Stomach (tissue), 4 donors: ENCODE measurements at regions not wholly inside any gene's neighbourhood (a gene's known extent, or its start where the extent isn't known, plus 50 kb on each side); places are given as distances from the start of the nearest gene placed in this dataset.

Experiments
- EP300 ChIP-seq: sonication (generic); formaldehyde crosslinking; IDR thresholded peaks from one replicate; pipeline ENCODE4 v1.6.1; 2017; ENCODE audit warnings: antibody characterized with exemption
- POLR2AphosphoS5 ChIP-seq, 3 donors: sonication (generic); formaldehyde crosslinking; IDR thresholded peaks; one replicate each; pipeline ENCODE4 v1.6.1; 2016; ENCODE audit warnings: antibody characterized with exemption in 3 of 3
- TF ChIP-seq, protein P1 (sequence below), 7 experiments: fragments of 450-650 bp in 4 of 7; fragments of 200-600 bp in 3 of 7; sonication (generic) in 3 of 7; IDR thresholded peaks; one replicate each; pipeline ENCODE4 v1.5.1; 2016 to 2019; ENCODE audit warnings: antibody characterized with exemption in 7 of 7, control low read depth in 2 of 7, mild to moderate bottlenecking in 1 of 7

DNA sequence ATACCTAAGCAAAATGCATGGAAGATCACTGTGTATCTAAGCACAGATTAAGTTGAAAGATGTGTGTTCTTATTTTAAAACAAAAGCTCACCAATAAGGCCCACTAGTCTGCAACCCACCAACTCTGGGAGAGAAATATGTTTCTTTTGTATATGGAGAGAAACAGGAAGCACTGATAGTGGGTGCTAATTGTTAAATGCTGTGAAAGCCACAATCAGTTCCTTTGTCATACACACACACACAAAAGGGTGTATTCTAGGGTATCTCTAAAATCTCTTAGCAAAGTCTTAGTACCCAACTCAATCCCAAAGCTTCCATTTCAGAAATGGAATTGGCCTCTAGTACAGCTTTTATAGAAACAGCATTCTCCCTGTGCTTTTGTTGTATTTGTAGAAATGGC lies 272.7 kb upstream of the FLRT2 start:
- TF ChIP-seq, protein P1, sequence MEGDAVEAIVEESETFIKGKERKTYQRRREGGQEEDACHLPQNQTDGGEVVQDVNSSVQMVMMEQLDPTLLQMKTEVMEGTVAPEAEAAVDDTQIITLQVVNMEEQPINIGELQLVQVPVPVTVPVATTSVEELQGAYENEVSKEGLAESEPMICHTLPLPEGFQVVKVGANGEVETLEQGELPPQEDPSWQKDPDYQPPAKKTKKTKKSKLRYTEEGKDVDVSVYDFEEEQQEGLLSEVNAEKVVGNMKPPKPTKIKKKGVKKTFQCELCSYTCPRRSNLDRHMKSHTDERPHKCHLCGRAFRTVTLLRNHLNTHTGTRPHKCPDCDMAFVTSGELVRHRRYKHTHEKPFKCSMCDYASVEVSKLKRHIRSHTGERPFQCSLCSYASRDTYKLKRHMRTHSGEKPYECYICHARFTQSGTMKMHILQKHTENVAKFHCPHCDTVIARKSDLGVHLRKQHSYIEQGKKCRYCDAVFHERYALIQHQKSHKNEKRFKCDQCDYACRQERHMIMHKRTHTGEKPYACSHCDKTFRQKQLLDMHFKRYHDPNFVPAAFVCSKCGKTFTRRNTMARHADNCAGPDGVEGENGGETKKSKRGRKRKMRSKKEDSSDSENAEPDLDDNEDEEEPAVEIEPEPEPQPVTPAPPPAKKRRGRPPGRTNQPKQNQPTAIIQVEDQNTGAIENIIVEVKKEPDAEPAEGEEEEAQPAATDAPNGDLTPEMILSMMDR (IDR thresholded peaks at IDR 0.05) = no peak
- TF ChIP-seq POLR2AphosphoS5 (IDR thresholded peaks at IDR 0.05) = no peak
- TF ChIP-seq EP300 = no peak
